ELR (cell line): ENCODE measurements at regions not wholly inside any gene's neighbourhood (a gene's known extent, or its start where the extent isn't known, plus 50 kb on each side); places are given as distances from the start of the nearest gene placed in this dataset.

ENCODE experiments used
- DNase-seq: peaks from one replicate; pipeline ENCODE4 v3.0.0-alpha.2; 2015; ENCODE audit warnings: low read depth

GRCh38 chr6:82646231-82646615 is 282.6 kb downstream of the TPBG start:
- peak; percentile 13 for DNase-seq

- DNase-seq, result no peak
These were observed 288.3 kb downstream of the TPBG start for GRCh38 chr6:82651845-82652335.

DNA sequence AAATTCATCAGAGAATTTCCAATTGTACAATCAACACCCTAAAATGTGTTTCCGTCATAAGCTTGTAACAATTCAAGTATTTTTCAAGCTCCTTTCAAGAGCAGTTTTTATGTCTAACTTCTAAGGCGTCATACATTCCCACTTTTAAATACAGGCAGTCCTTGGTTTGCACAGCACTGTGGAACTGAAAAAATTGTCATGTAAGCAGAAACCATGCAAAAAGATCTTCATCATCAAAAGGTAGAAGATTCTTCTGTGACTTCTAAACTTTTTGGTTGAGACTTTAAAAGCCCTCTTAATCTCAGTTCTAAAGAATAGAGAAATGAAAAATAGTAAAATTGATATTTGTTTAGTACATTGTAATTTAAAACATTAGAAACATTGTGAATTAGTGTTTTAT is 315.6 kb downstream of the TPBG start:
- DNase-seq, result no peak

DNA sequence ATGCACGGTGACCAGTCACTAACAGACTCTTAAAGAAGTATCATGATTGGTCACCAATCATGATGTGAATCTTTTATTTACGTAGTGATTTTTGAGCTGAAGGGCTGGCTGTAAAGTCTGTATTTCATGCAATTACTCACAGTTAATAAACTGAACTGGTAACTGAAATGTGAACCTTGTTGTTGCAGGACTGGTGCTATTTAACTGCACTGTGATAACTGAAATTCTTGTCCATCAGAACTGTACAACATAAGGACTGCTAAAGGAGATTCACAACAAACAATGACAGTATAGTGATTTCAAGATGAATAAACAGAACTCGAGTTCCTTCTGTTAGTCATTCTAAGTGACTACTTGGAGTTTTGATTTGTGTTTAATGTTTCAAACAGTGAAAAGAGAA is 316.6 kb downstream of the TPBG start:
- DNase-seq, result no peak

- DNase-seq, result no peak
These were observed 317.6 kb downstream of the TPBG start for GRCh38 chr6:82681119-82681714.

DNA sequence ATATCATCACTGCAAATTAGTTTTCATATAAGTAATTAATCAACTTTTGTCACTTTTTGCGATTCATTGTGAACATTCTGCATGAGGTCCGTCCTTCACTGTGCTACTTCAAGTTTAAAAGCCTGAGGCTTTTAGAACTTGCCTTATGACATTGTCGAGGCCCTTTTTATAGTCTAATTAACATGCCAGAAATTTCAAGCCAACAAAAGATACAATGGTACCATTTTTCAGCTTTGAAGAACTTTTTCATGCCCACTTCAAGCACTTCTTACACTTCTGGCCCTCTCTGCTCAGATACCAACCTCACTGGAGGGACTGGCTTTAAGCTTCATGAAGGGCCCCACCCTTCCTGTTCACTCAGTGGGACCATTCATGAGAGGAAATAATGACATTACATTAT is 323.1 kb downstream of the TPBG start:
- DNase-seq, result no peak

GRCh38 chr6:82687855-82688254 is 324.2 kb downstream of the TPBG start:
- no peak for DNase-seq

- no peak for DNase-seq
These were observed 326.7 kb downstream of the TPBG start for GRCh38 chr6:82690283-82690682.

- no peak for DNase-seq
These were observed 328.4 kb downstream of the TPBG start for GRCh38 chr6:82691997-82692396.

GRCh38 chr6:82693094-82693493 is 329.5 kb downstream of the TPBG start:
- no peak for DNase-seq

- no peak for DNase-seq
These were observed 337.7 kb downstream of the TPBG start for GRCh38 chr6:82701341-82701740.

- DNase-seq, result no peak
These were observed 339.0 kb downstream of the TPBG start for GRCh38 chr6:82702574-82702973.

GRCh38 chr6:82703230-82703629 is 339.6 kb downstream of the TPBG start:
- no peak for DNase-seq

GRCh38 chr6:82704045-82704444 is 340.4 kb downstream of the TPBG start:
- peak; percentile 35 for DNase-seq

GRCh38 chr6:82705579-82705978 is 342.0 kb downstream of the TPBG start:
- no peak for DNase-seq

- DNase-seq, result no peak
These were observed 347.6 kb downstream of the TPBG start for GRCh38 chr6:82711105-82711827.

GRCh38 chr6:82711971-82712370 is 348.4 kb downstream of the TPBG start:
- no peak for DNase-seq

- no peak for DNase-seq
These were observed 348.8 kb downstream of the TPBG start for GRCh38 chr6:82712389-82712788.

DNA sequence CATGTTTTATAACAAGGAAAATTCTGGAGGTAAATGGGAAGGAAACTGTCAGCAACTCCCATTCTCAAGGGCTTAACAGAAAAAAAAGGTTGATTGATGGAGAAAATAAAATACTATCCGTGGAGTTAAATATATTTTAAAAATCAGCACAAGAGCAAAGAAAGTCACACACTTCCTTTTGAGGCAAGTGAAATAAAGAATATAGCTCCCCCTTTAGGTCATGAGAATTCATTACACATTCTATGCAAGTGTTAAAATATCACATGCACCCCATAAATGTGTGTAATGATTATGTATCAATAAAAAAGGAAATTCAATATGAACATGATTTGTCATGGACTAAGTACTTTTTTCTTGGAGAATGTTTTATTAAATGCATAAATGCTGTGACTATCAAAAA is 349.2 kb downstream of the TPBG start:
- peak; percentile 22 for DNase-seq

GRCh38 chr6:82720992-82721391 is 344.6 kb downstream of the UBE3D start:
- peak; percentile 35 for DNase-seq

DNA sequence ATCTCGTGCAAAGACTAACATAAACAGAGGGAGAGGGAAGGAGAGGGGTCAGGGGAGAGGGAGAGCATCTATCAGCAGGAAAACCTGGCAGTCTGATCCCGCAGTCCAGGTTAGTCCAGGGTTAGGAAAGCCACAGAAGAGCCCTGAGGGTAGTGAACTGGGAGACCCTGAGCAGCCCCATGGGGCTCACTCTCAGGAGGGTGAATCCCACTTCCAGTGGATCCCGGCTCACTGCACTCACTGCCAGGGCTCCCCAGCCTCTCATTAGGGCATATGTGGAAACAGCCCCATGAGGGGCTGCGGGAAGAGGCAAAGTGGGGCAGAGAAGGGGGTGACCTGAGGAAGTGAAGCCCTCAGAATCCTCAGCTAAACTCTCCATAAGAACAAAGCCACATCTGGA is 329.9 kb downstream of the UBE3D start:
- no peak for DNase-seq

DNA sequence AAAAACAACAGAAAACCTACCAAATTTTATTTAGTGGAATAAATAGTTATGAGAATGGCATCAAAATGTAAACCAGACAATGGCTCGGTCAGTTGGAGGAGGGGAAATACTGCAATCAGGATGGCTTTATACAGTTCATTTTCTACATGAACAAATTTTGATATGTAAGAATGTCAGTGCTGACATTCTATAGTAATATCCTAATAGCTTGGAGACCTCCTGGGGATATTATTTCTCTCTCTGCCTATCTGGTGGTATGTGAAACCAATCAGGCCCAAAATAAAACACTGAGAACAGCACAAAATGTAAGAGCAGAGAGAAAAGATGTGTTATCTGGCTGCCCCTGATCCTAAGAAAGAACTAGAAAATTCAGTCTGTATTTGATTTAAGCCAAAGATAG is 327.7 kb downstream of the UBE3D start:
- no peak for DNase-seq

DNA sequence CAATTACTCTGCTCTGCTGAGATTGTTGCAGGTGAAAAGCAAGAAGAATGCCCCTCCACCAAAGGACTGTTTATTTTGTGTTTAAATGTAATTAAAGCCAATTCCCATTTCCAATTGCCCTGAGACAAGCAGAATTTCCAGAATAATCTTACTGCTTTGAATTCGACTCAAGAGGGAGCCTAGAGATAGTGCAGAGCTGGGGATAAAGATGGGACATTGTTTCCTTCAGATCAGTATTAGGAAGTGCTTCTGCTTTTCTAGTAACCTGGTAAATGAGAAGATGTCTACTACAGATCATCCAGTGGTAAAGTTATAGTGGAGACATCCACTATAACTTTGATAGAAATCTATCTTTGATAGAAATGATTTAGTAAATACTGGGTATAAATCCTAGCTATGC is 326.9 kb downstream of the UBE3D start:
- no peak for DNase-seq

DNA sequence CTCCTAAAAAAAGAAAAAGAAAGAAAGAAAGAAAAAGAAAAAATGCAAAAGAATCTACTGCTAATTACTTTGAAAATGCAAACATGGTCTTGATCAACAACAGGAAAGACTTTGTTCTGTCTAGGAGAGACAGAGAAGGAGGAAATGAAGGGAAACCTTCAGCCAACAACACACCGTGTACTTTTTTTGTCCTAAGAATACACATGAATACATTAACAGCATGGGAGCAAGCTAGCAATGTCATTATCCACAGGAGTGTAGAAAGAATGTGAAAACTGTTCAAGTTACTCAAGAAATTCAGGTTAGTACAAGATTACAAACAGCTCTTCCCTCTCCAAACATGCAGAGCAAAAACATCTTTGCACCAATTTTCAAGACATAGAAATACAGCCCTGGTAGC is 326.3 kb downstream of the UBE3D start:
- DNase-seq, result no peak
